ENCODE measurements at regions not wholly inside any gene's neighbourhood (a gene's known extent, or its start where the extent isn't known, plus 50 kb on each side); places are given as distances from the start of the nearest gene placed in this dataset.

DNA sequence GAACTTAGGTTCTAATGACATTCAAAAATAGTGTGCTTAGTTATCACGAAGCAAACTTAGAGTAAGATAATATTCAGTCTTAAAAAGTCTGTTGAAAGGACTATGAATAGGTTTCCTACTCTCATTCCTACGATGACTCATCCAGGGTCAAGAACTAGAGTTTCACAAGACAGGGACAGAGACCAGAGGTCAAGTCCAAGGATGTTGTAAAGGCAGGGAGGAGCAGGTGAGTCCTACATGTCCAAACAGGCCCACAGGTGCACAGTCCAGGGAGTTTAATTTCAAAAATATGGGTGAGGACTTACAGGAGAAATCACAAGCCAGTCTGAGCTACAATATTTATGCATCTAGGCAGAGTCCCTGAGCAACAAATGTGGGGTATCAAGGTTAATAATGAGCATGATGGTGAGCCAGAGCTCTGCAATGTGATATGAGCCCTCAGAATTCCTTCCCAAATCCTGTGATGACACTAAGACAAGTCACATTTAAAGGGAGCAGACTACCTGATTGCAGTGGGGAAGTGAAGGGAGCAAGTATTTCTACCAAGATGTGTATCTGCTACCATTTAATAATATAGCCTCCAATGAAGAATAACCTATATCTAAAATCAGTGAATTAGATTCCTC, 100.0 kb upstream of the NRIP1 start (continued):
- TF ChIP-seq HBP1 (CRISPR knock-in tag; IDR thresholded peaks at IDR 0.05; ENCODE audit: low read depth) (0 out of 2 replicates have a peak, but pooled peaks have one; percentile 46), REPIN1 (CRISPR knock-in tag; IDR thresholded peaks at IDR 0.05; ENCODE audit: borderline replicate concordance, low read depth) (no peak), PCBP1 (IDR thresholded peaks at IDR 0.05; ENCODE audit: borderline replicate concordance, low read depth, low read length) (no peak), PPARG (CRISPR knock-in tag; conservative IDR thresholded peaks at IDR 0.05) (peak; percentile 46; the same call in 1 of the 2 replicates), ZNF562 (CRISPR knock-in tag; IDR thresholded peaks at IDR 0.05; ENCODE audit: borderline replicate concordance) (no peak), ZNF230 (CRISPR knock-in tag; IDR thresholded peaks at IDR 0.05) (no peak), ZNF530 (CRISPR knock-in tag; IDR thresholded peaks at IDR 0.05; ENCODE audit: low read depth) (no peak), NFYB (CRISPR knock-in tag; IDR thresholded peaks at IDR 0.05) (no peak), RFX5 (IDR thresholded peaks at IDR 0.05; ENCODE audit: low read depth, low read length) (no peak), FOSL2 (CRISPR knock-in tag; IDR thresholded peaks at IDR 0.05) (peak; percentile 98), REST (IDR thresholded peaks at IDR 0.05; ENCODE audit: borderline replicate concordance in 1 of 2, low read depth in 1 of 2, low read length in 2 of 2) (no peak), ZNF253 (CRISPR knock-in tag; IDR thresholded peaks at IDR 0.05; ENCODE audit: borderline replicate concordance) (no peak), ZGPAT (CRISPR knock-in tag; IDR thresholded peaks at IDR 0.05) (0 out of 2 replicates have a peak, but pooled peaks have one; percentile 18), MIER3 (CRISPR knock-in tag; IDR thresholded peaks at IDR 0.05; ENCODE audit: borderline replicate concordance) (0 out of 2 replicates have a peak, but pooled peaks have one; percentile 31), ZNF224 (CRISPR knock-in tag; IDR thresholded peaks at IDR 0.05) (no peak), ZNF235 (CRISPR knock-in tag; IDR thresholded peaks at IDR 0.05; ENCODE audit: borderline replicate concordance) (no peak), BCL6 (CRISPR knock-in tag; IDR thresholded peaks at IDR 0.05) (peak; percentile 67; the same call in 1 of the 2 replicates), TBP (CRISPR knock-in tag; IDR thresholded peaks at IDR 0.05) (no peak), EZH2 (conservative IDR thresholded peaks at IDR 0.05; ENCODE audit: low read depth, low read length) (no peak), KMT2B (CRISPR knock-in tag; IDR thresholded peaks at IDR 0.05) (no peak), MAFG (CRISPR knock-in tag; IDR thresholded peaks at IDR 0.05) (no peak), ZNF121 (CRISPR knock-in tag; IDR thresholded peaks at IDR 0.05) (no peak), ELF1 (CRISPR knock-in tag; IDR thresholded peaks at IDR 0.05) (no peak), TBL1XR1 (IDR thresholded peaks at IDR 0.05; ENCODE audit: borderline replicate concordance, low read length, partially characterized antibody) (peak; percentile 67), PTBP1 (IDR thresholded peaks at IDR 0.05; ENCODE audit: low read depth, low read length, poor library complexity, severe bottlenecking) (no peak)
- TF ChIP-seq, protein P1, sequence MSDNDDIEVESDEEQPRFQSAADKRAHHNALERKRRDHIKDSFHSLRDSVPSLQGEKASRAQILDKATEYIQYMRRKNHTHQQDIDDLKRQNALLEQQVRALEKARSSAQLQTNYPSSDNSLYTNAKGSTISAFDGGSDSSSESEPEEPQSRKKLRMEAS (IDR thresholded peaks at IDR 0.05) = no peak
